NCI-H748 (cell line): ENCODE measurements at regions not wholly inside any gene's neighbourhood (a gene's known extent, or its start where the extent isn't known, plus 50 kb on each side); places are given as distances from the start of the nearest gene placed in this dataset.

Source experiments
- DNase-seq: peaks from one replicate; lab custom pipeline; 2025; ENCODE audit not compliant: unreplicated experiment; lab: John Stamatoyannopoulos, UW

DNA sequence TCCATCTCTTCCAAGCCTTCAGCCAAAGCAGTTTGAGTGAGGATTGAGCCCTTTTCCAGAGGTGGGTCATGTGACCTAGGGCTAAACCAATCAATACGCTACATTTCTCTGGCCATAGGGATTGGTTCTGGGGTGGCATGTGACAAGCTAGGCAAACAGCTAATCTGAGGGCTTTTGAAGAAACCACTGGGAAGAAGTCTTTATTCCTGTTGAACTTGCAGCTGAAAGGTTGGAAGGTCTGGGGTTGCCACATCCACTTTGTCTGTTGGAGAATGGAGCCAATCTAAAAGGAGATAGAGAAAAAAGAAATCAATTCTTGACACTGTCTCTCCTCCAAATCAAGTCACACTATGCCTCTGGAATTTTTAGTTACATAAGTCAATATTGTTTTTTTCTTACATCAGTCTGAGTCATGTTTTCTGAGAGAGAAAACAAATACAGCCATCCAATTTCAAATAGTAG lies 637.8 kb upstream of the WWC1 start:
- DNase-seq = no peak

DNA sequence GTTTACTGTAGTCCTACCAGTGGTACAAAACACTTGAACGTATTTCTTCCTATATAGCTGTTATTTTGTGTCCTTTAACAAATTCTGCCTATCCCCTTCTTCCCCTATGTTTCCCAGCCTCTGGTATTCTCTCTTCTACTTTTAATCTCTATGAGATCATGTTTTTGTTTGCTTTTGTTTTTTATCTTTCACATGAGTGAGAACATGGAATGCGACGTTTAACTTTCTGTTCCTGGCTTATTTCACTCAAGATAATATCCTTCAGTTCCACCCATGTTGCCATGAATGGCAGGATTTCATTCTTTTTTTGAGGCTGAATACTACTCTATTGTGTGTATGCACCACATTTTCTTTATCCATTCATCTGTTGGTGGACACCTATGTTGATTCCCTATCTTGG lies 634.4 kb upstream of the WWC1 start:
- no peak for DNase-seq

DNA sequence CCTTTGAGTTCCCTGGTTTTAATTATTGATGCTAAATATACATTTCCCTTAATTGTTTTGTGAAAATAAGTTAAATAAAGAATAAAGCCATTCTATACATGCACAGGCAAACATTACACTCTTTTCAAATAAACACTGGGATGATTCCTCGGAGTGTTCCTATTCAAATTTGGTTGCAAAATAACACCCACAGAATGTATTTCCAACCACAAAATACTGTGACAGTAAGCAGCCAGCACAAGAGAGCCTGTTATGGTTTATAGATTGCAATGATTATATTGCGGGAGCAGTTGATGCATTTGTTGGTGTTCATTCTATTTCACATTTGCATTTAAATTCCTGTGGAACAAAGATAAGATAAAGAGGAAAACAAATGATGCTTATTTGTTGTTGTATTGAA lies 632.6 kb upstream of the WWC1 start:
- DNase-seq = no peak

DNA sequence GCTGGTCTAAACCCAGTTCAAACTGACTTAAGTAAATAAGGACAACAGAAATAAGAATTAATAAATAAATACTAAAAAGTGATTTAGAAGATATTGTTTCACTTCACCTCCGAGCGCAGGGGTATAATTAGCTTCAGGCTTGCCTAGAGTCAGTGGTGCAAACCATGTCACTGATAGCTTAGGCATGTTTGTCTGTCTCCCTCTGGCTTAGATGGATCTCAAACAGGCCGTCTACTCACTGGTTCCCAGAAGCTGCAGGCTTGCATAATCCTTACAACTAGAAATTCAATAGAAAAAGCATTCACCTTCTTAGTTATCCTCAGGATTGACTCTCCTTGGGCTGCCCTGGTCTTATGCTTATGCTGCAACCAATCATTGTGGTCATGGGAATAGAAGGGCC lies 629.8 kb upstream of the WWC1 start:
- no peak for DNase-seq

DNA sequence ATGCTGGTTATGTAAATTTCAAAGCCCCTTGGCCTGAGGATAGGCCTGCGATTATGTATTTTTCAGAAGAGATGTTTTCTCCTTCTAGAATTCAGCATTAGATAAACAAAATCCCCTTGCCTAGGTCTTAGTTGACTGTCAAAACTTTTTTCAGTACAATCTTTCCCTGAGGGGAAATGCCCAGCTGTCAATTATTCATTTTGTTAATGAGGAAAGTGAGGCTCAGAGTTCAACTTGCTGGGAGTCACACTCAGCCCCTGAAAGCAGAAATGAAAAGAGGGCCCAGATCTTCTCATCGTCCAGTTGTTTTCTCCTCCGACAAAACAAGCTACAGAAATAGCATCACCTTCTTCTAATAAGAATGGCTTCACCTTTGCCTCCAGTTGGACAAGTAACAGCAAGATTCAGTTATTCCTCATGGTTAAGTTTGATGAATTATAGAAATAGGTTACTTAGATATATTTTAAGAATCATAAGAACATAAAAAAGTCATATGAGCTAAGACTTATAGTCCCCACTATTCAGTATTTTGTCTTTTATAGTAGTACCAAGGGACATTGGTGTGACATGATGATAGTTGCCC lies 627.1 kb upstream of the WWC1 start:
- no peak for DNase-seq

DNA sequence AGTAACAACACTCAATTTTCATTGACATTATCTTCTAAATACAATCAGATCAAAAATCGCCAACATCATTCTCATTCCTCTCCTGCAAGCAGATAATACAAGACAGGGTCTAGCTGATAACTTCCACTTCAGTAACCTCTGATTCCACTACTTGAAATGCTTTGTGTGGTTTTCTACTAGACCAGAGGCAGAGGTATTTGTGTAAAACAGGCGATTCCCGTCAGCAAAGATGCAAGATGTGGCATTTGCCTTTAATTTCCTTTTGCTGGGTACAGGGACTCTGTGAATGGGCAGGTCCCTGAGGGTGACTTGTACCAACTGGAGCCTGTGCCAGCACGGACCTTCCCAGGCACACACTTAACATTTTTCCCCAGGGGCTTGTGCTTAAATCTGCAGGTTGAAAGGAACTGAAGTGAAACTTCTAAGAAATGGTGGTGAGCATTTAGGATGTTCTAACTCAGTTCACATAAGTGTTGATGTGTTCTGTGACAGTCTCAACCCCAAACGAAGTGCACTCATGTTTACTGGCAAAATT lies 625.5 kb upstream of the WWC1 start:
- no peak for DNase-seq

DNA sequence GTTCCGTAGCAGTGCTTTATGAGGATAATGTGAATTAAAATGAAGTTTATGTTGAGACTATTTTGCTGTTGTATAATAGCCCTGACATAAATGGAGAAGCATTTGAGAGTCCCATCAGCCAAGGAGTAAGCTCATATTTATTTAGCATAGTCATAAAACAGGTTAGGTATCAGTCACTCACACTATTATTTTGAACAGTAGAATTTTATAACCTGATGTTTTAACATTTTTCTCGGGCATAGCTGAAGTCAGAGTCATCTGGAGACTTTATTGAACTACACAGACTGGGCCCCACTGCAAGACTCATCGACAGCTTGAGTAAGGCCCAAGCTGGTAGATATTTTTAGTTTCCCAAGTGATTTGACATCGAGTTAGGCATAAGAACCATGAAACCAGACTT lies 620.3 kb upstream of the WWC1 start:
- DNase-seq = no peak

DNA sequence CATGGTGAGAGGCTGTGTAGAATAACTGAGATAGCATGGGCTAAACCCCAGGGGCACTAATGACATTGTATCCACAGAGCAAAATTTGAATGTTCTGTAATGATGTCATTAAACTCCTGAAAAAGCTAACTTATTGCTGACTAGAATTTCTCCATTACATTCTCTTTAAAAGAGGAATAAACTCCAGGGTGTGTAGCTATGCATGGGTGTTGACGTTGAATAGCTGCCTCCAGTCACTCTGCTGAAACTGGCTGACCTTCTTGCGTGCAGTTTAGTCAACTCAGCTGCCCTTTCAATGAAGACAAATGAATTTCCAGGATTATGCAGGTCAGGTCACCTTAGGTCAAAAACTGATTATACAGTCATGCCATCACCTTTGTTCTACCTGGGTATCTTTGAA lies 617.5 kb upstream of the WWC1 start:
- no peak for DNase-seq

DNA sequence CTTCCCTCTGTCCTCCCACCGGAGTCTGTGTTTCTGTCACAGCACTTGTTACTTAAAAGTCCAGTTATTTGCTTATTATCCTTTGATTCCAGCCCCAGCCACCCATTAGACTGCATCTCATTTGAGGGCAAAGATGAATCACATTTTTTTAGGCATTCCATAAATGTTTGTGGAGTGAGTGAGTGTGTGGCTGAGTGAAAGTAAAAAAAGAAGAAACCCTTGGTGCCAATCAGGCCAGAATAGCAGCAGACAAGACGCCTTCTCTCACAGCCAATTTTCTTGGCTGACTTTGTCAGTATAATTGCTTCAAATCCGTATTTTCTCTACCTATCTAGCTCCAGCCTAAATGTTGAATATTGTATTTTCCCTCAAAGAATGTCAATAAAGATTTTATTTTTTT lies 613.0 kb upstream of the WWC1 start:
- no peak for DNase-seq

DNA sequence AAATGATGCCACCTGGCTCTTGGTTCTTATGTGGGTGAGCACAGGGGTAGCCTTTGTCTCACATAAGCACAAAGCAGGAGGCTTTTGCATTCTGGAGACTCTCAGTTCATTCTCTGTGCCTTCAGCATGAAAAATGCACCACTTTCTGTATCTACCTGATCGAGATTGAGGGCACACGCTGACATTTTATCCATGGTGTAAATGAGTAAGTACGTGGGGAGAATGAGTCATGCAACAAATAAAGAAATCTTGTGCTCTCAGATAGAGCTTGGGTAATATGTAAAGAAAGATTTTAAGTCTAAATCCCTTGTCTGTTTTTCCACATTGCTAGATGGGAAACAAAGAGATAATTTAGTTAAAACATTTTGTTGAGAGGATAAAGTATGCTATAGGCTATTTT lies 607.2 kb upstream of the WWC1 start:
- no peak for DNase-seq

DNA sequence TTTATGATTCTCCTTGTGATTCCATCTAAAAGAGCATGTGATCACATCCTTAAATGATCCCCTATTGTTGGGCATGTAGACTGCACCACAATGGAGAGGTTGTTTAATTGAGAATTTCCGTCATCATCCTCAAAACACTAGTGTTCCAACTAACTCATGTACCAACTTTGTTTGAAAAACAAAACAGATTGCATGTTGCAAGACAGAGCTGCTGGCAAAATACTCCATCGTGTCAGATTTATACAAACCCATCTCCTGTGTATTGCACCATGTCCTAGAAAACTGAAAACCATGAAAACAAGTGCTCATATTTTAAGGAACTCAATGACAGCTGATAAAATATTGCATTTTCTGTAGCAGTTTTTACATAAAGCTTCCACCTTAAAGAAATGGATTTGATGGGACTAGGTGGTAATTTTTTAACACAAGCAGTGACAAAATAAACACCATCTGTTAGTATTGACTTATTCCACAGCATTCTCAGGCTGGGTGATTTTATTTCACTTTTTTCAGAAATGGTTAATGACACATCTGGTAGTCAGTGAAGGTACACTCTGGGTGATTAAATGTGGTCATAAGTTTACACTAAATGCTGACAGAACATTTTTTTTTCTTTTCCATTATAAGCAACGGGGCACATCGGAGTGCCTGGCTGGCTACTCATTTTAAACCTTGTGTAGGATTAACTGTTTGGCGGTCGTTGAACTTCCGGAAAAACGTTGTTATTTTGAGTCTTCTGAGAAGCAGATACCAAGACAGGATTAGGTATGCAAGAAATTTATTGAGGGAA lies 602.9 kb upstream of the WWC1 start:
- no peak for DNase-seq

DNA sequence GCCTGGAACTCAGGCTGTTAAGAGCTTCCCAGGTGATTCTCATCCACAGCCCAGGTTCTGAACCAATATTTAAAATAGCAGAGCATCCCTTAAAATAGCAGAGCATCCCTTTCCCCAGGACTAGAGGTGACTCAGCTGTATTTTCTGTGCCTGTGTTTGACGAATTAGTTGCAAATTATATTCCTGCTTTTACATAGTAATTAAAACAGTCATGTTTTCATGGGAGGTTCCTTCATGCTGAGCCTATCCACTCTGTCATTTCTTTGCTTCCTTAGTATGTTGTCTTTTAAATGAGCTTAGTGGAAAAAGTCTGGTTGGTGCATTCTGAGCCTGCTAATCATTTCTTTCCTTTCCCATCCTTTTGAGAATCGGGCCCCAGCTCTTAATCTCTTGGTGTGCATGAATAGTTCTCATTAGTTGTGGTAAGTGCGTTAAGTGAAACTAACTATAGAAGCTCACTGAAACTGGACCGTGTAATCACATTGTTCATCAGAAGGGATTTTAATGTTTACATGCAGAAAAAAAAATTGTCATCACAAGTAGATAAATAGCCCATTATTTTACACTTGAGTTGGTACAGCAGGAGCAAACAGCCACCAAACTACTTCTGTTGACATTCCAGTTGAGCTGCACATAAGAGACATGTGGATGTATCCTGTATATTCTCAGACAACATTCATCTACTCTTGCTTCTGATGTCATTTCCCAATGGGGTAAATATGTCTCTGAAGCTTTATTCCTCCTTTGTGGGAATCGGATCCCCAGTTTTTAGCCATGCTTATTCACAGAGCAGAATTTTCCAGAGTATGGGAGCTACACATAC lies 596.9 kb upstream of the WWC1 start:
- DNase-seq = no peak

DNA sequence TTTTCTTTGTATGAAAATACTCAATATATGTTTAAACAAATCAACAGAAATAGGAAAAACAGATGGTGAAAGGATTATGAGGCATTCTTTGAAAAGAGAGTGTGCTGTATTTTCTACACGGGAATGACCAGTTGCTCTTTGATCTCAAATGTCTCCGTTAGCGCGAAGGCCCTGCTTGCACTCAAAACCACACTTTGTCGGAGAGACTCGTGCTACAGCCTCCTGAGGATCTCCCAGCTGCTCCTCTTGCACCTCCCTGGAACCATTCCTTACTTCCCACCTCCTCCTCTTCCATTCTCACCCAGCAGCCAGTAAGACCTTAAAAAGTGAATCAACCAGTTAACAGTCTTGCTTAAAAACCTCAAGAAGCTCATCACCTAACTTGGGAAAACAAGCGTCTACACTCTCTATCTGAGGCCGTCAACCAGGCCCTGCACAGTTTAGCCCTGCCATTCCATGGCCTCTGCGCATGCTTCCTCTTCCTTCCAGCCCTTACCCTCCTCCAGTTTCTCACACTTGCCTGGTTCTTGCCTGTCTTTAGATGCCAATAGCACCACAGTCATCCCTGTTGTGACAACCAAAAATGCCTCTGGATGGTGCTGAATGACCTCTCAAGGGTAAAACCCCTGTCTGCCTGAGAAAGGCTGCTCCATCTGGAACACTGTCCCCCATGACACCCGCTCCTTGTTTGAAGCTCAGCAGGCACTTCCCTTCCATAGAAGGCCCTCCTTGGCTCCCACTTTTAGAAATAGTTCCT lies 594.7 kb upstream of the WWC1 start:
- no peak for DNase-seq

DNA sequence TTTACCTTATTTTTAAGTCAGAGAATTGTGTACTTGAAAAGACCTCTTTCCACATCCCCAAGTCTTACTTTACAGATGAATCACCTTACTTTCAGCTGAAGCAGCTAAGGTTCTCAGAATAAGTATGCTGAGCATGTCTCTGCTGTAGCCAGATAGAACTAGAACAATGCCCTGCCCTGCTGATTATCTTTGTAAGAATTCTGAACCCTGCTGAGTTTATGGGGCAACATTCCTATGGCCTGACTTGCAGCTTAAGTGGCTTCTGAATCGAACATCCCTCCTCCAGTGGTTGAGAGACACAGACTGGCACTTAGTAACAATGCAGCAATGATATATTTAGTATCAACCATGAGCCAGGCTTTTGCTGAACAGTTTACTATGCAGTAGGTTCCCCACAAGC lies 592.0 kb upstream of the WWC1 start:
- DNase-seq = no peak

DNA sequence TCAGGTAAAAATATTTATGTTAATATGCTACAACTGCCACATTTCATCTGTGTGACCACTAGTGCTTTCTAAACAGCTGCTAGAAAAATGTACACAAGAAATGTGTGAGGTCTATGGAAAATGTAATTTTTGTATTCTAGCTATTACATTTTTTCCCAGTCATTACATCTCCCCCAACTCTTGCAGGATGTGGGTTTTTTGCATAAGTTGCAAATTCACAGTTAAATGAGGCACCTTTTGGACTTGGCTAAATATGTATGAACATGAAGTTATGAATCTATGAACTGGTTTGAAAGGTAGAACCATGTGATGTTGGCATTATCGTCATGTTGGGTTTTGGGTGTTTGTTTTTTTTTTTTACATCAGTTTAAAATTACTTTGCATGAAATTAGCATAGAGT lies 590.4 kb upstream of the WWC1 start:
- DNase-seq = no peak

DNA sequence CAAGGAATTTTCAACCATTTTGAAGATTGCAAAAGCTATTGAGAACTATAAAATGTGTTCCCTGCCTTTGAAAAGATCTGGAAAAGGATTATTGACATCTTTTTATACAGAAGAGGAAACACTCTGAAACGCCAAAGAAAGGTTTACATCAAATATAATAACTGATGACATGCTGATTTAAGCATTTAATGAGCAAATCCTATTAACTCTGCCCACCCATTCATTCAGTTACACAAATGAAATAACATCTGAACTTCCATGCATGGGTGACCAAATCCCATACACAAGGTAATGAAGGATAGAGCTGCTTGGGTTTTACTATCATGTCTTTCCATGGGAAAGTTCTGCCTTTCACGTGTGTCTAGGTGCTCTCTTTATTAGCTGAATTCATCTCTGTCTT lies 589.4 kb upstream of the WWC1 start:
- DNase-seq = no peak

DNA sequence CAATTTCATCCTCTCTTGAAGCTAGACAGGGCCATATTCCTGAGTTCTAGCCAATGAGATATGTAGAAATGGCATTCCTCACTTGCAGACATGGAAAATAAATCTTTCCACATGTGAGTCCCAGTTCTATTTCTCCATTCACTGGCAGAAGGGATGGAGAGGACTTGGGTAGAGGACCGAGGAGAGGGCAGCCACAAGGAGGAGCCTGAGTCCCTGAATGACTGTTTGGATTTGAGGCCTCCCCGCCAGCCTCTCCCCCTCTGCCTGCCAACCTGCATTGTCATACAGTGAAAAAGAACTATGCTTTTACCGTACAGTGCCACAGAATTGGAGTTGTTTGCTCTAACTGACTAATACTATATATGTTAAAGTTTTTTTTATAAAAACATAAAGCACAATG lies 583.0 kb upstream of the WWC1 start:
- no peak for DNase-seq

DNA sequence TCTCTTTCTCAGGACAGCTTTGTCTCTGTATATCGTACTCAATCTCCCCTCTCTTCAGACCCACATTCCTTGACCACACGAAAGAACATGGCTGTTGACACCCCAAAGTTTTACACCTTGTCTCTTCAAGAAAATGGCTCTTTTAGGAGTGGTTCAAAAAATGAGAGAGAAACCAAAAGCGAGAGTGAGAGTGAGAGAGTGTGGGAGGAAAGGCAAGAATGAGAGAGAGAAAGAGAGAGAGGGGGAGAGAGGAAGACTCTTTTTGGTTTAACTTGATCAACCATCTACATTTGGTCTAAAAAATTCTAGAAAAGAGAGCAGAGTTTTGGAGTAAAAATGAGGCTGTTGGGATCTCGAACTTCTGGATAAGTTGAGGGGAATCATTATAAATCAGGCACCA lies 581.8 kb upstream of the WWC1 start:
- DNase-seq = no peak

DNA sequence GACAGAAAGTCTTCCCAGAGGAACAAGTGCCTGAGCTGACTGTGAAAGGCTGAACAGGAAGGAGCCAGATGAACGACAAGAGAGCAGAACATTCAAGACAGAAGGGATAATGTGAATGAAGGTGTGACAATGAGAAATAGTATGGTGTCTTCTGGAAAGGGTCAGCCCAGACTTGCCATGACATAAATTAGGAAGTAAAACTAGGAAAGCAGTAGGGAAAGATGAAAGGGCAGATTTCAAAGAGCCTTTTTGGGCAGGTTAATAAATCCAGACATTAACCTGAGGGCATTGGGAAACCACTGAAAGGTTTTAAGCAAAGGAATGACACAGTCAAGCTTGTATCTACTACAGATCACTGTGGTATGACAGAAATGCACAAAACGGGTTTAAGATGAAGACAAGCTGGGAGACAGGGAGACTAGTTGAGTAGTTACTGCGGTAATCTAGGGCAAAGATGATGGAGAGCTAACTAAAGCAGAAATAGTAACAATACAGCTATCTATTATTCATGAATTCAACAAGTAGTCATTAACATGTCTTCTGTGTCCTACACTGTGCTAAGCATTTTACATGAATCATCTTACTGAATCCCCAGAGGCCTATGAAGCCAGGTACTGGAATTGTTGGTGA lies 580.9 kb upstream of the WWC1 start:
- DNase-seq = no peak

DNA sequence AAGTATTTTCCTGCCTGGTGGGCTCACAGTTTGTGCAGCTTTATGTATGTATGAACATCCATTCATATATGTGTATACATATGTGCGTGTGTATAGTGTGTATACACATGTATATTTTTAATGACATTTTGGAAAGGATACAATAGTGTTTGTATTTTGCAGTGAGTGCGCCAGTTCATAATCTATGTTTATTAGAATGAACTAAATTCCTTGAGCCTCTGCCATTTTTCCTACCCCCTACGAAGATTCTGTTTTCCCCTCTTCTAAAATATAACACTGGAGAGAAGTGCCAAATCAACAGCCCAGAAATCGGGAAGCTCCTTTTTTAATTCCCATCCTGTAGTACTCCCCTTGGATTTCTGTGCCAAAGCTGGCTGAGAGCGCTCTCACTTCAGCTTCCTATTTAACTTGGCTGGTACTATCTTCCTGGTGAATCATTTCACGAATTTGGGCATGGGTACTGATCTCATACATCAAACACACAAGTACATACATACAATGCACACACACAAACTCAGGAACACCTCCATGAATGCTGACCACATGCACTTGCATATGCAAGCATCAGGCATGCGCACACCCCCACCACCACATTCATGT lies 578.4 kb upstream of the WWC1 start:
- DNase-seq = no peak
